ENCODE measurements at regions not wholly inside any gene's neighbourhood (a gene's known extent, or its start where the extent isn't known, plus 50 kb on each side); places are given as distances from the start of the nearest gene placed in this dataset.

DNA sequence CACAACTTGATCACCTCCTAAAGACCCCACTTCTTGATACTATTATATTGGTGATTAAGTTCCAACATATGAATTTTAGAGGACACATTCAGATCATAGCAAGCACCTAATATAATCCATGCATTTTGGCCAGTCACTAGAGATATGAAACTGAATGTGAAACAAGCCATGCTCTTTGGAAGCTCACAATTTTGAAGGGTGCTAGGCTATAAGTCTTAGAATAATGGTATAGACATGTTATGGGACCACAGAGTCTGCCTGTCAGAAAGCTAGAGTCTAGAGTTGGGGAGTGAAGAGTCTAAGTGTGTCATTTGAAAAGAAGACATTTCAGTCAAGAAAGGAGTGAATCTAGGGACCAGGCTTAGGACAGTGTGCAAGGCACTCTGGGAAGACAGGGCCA, 186.4 kb upstream of the SLC24A5 start (continued):
- TF ChIP-seq, protein P1, sequence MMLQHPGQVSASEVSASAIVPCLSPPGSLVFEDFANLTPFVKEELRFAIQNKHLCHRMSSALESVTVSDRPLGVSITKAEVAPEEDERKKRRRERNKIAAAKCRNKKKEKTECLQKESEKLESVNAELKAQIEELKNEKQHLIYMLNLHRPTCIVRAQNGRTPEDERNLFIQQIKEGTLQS (IDR thresholded peaks at IDR 0.05; ENCODE audit: insufficient read depth, low read depth, low read length), result no peak
- TF ChIP-seq RNF2 (IDR thresholded peaks at IDR 0.05; ENCODE audit: borderline replicate concordance, low read depth, low read length, missing control alignments, poor library complexity, severe bottlenecking) (no peak), RBBP5 (IDR thresholded peaks at IDR 0.05; ENCODE audit: borderline replicate concordance, low read depth, low read length) (no peak), POLR2AphosphoS5 (IDR thresholded peaks at IDR 0.05; ENCODE audit: low read depth, low read length) (no peak), GTF2F1 (IDR thresholded peaks at IDR 0.05; ENCODE audit: borderline replicate concordance, low read depth, low read length) (no peak), CEBPB (IDR thresholded peaks at IDR 0.05; ENCODE audit: low read depth, low read length) (no peak), EZH2 (IDR thresholded peaks at IDR 0.05; ENCODE audit: low read depth, low read length, severe bottlenecking) (no peak)
